ENCODE measurements at regions not wholly inside any gene's neighbourhood (a gene's known extent, or its start where the extent isn't known, plus 50 kb on each side); places are given as distances from the start of the nearest gene placed in this dataset.
A peak's percentile ranks its signal among the peaks of the same experiment; 100 is the strongest.

- peak; percentile 75 for DNase-seq
Observed at GRCh38 chr2:181152226-181152625, 171.8 kb downstream of the UBE2E3 start.

- DNase-seq = peak; percentile 44
Observed at GRCh38 chr2:181152701-181153100, 172.3 kb downstream of the UBE2E3 start.

- peak; percentile 26 for DNase-seq
Observed at GRCh38 chr2:181153886-181154285, 173.5 kb downstream of the UBE2E3 start.

- DNase-seq = peak; percentile 19
Observed at GRCh38 chr2:181157326-181157725, 176.9 kb downstream of the UBE2E3 start.

- no peak for DNase-seq
Observed at GRCh38 chr2:181158427-181158826, 178.0 kb downstream of the UBE2E3 start.

GRCh38 chr2:181161615-181162014, 181.2 kb downstream of the UBE2E3 start:
- DNase-seq = no peak

GRCh38 chr2:181163139-181163538, 182.7 kb downstream of the UBE2E3 start:
- DNase-seq = no peak

- DNase-seq = no peak
Observed at GRCh38 chr2:181163691-181164090, 183.3 kb downstream of the UBE2E3 start.

GRCh38 chr2:181164699-181165098, 184.3 kb downstream of the UBE2E3 start:
- DNase-seq = no peak

GRCh38 chr2:181165199-181165868, 184.9 kb downstream of the UBE2E3 start:
- no peak for DNase-seq

GRCh38 chr2:181169503-181169902, 189.1 kb downstream of the UBE2E3 start:
- DNase-seq = peak; percentile 24

GRCh38 chr2:181170256-181170655, 189.9 kb downstream of the UBE2E3 start:
- no peak for DNase-seq

GRCh38 chr2:181172676-181173075, 192.3 kb downstream of the UBE2E3 start:
- DNase-seq = no peak

GRCh38 chr2:181174611-181175580, 194.5 kb downstream of the UBE2E3 start:
- DNase-seq = no peak

GRCh38 chr2:181176540-181176939, 196.1 kb downstream of the UBE2E3 start:
- no peak for DNase-seq

GRCh38 chr2:181177376-181177775, 197.0 kb downstream of the UBE2E3 start:
- peak; percentile 34 for DNase-seq

- DNase-seq = no peak
Observed at GRCh38 chr2:181178130-181178529, 197.7 kb downstream of the UBE2E3 start.

GRCh38 chr2:181178823-181179412, 198.5 kb downstream of the UBE2E3 start:
- DNase-seq = no peak

GRCh38 chr2:181183878-181184542, 203.6 kb downstream of the UBE2E3 start:
- no peak for DNase-seq

GRCh38 chr2:181185421-181185820, 205.0 kb downstream of the UBE2E3 start:
- no peak for DNase-seq

GRCh38 chr2:181185948-181186347, 205.5 kb downstream of the UBE2E3 start:
- DNase-seq = peak; percentile 30

GRCh38 chr2:181188605-181189004, 208.2 kb downstream of the UBE2E3 start:
- DNase-seq = no peak

- no peak for DNase-seq
Observed at GRCh38 chr2:181189951-181190350, 209.5 kb downstream of the UBE2E3 start.

Measured in fibroblast of skin of scalp (primary cell).